ENCODE measurements at regions not wholly inside any gene's neighbourhood (a gene's known extent, or its start where the extent isn't known, plus 50 kb on each side); places are given as distances from the start of the nearest gene placed in this dataset.

DNA sequence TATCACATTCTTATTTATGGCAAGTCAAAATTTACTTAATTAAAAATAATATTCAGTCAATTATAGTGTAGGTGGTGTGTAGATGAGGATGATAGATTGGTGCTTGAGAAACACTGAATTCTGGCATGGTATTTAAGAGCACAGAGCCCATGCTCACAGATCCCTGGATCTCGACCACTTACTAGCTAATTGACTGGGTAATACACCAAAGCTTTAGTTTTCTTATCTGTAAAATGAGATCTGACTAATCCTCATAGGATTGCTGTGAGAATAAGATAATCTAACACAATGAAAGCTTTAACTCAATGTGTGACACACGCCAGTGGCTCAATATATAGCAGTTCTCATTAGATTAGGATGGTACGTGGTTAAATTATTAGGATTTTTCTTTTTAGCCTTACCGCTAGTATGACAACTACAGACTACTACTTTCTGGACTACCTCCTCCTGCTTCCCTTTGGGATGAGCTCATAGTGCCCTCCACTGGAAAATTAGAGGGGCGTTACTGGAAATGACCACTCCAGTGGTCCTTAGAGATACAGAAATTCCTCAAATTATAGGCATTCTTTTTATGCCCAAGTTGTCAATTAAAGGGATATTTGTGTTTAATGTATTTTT, 482.8 kb upstream of the TBX3 start:
- TF ChIP-seq, protein P1, sequence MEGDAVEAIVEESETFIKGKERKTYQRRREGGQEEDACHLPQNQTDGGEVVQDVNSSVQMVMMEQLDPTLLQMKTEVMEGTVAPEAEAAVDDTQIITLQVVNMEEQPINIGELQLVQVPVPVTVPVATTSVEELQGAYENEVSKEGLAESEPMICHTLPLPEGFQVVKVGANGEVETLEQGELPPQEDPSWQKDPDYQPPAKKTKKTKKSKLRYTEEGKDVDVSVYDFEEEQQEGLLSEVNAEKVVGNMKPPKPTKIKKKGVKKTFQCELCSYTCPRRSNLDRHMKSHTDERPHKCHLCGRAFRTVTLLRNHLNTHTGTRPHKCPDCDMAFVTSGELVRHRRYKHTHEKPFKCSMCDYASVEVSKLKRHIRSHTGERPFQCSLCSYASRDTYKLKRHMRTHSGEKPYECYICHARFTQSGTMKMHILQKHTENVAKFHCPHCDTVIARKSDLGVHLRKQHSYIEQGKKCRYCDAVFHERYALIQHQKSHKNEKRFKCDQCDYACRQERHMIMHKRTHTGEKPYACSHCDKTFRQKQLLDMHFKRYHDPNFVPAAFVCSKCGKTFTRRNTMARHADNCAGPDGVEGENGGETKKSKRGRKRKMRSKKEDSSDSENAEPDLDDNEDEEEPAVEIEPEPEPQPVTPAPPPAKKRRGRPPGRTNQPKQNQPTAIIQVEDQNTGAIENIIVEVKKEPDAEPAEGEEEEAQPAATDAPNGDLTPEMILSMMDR (IDR thresholded peaks at IDR 0.05 in 4 of 5, conservative IDR thresholded peaks at IDR 0.05 in 1 of 5), result peak in 1 of 5 experiments; percentile 16
- TF ChIP-seq POLR2A (IDR thresholded peaks at IDR 0.05), result no peak

All from gastrocnemius medialis (tissue), 4 donors.